ENCODE measurements at regions not wholly inside any gene's neighbourhood (a gene's known extent, or its start where the extent isn't known, plus 50 kb on each side); places are given as distances from the start of the nearest gene placed in this dataset.

DNA sequence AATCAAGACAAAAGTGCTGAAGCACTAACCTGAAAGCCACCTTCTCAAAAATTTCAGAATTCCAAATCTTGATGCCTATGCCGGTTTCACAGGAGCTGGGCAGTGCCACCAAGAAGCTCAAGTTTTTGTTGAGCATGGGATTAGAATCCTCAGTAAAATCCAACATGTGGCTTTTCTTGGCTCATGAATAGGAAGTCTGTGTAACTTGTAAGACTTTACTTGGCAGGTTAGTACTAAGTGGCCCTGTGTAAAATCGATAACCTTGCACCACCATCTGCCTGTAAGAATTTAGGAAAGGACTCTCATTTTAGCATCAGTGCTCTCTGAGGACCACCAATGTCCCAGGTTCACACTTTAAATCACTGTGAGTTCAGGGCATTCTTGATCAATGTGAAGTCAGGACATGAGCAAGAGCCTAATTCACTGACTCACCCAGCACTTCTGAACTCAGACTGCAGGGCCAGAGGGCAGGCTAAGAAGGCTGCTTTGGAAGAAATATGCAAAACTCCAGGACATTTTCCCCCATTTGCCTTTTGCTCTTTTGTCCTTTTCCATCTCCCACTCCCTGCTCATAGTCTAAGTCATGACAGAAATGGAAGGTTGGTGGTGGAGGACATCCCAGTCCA lies 113.2 kb downstream of the EDN1 start:
- ATAC-seq (ENCODE audit: low read depth), result no peak
- H3K79me2 ChIP-seq (ENCODE audit: control insufficient read depth, insufficient read depth, low read length), result no peaks in the 10 kb centered on the region
- DNase-seq, result no peak
- ChIA-PET CTCF (no interaction called here), POLR2A (no interaction called here)
- H3K9ac ChIP-seq (ENCODE audit: low read length), result no peak overlapping the region
- H2AFZ ChIP-seq (ENCODE audit: insufficient read depth, low read depth, low read length, poor library complexity, severe bottlenecking), result no peak overlapping the region
- H3K27me3 Mint-ChIP-seq, result peaks cover 5% of the 10 kb centered on the region
- no peaks in the 10 kb centered on the region for H3K4me1 ChIP-seq (ENCODE audit: control insufficient read depth in 2 of 2, insufficient read depth in 2 of 2, low read length in 2 of 2)
- H3K4me2 ChIP-seq (replicated peaks; ENCODE audit: low read depth, low read length, poor library complexity, severe bottlenecking), result no peak overlapping the region
- H3K9me3 ChIP-seq (ENCODE audit: control extremely low read depth in 1 of 3, control insufficient read depth in 2 of 3, insufficient read depth in 1 of 3, low read length in 2 of 3), result no peaks in the 10 kb centered on the region
- no peaks in the 10 kb centered on the region for H4K20me1 ChIP-seq (ENCODE audit: control insufficient read depth, insufficient read depth, low read length, poor library complexity, severe bottlenecking)
- H3K36me3 ChIP-seq (replicated peaks in 1 of 2; ENCODE audit: control extremely low read depth in 1 of 2, control insufficient read depth in 1 of 2, extremely low read depth in 1 of 2, insufficient read depth in 2 of 2, low read length in 1 of 2), result no peaks in the 10 kb centered on the region
- no peak for TF ChIP-seq EZH2 (IDR thresholded peaks at IDR 0.05; ENCODE audit: borderline replicate concordance, insufficient read depth, low read depth, low read length, poor library complexity, severe bottlenecking)
- TF ChIP-seq, protein P1, sequence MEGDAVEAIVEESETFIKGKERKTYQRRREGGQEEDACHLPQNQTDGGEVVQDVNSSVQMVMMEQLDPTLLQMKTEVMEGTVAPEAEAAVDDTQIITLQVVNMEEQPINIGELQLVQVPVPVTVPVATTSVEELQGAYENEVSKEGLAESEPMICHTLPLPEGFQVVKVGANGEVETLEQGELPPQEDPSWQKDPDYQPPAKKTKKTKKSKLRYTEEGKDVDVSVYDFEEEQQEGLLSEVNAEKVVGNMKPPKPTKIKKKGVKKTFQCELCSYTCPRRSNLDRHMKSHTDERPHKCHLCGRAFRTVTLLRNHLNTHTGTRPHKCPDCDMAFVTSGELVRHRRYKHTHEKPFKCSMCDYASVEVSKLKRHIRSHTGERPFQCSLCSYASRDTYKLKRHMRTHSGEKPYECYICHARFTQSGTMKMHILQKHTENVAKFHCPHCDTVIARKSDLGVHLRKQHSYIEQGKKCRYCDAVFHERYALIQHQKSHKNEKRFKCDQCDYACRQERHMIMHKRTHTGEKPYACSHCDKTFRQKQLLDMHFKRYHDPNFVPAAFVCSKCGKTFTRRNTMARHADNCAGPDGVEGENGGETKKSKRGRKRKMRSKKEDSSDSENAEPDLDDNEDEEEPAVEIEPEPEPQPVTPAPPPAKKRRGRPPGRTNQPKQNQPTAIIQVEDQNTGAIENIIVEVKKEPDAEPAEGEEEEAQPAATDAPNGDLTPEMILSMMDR (IDR thresholded peaks at IDR 0.05), result no peak
- H3K27ac ChIP-seq (ENCODE audit: low read length in 2 of 2), result no peak overlapping the region
- no peak overlapping the region for H3K4me3 Mint-ChIP-seq
- WGBS (ENCODE audit: insufficient coverage), result 100% methylated on average over 2 of the region's 2 CpGs
- no peak overlapping the region for H3K27ac Mint-ChIP-seq
- no peaks in the 10 kb centered on the region for H3K27me3 ChIP-seq (replicated peaks in 1 of 4; ENCODE audit: control extremely low read depth in 1 of 4, control insufficient read depth in 3 of 4, insufficient read depth in 4 of 4, low read length in 3 of 4)
- H3K9me3 Mint-ChIP-seq (ENCODE audit: insufficient read depth), result peaks cover 2% of the 10 kb centered on the region
- H3K4me3 ChIP-seq (ENCODE audit: control extremely low read depth in 1 of 5, extremely low read depth in 1 of 5, insufficient read depth in 1 of 5, low read depth in 2 of 5, low read length in 4 of 5), result no peak overlapping the region
- intact Hi-C loops (cut with micrococcal nuclease), result no loop called here
- H3K4me1 Mint-ChIP-seq, result no peaks in the 10 kb centered on the region

DNA sequence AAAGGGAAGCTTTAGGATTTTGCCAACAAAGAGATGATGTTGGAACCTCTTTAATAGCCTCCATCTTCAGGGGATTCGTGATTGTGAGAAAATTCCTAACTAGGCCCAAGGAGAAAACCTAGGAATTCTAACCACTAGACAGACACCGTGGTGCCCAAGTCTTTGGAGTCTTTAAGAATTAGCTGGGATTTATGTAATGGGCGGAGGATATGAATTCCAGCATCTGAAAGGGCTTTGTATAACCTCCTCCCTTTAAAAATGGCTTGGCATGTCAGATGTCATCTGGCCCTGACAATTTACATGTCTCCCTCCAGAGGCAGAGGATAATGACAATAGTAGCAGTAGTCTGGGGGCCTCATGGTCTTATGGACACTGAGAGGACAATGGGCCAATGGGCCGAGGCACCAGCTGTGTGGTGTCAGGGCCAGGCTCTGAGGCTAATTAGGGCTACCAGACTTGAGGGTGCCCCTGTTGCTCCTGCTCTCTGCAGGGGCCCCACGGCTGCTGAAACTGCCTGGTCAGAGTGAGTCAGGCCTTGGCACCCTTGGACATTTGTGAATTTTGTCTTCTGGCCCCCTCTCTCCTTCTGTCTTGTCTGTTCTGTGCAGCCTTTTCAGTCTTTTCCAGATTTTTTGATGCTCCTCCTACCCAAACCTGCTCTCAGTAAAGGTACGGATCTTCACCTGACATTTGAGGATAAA lies 113.9 kb downstream of the EDN1 start:
- no peak for TF ChIP-seq EZH2 (IDR thresholded peaks at IDR 0.05; ENCODE audit: borderline replicate concordance, insufficient read depth, low read depth, low read length, poor library complexity, severe bottlenecking)
- TF ChIP-seq, protein P1 (IDR thresholded peaks at IDR 0.05), result no peak
- Histone ChIP-seq H3K4me2 (replicated peaks; ENCODE audit: low read depth, low read length, poor library complexity, severe bottlenecking) (no peak overlapping the region), H3K4me1 (ENCODE audit: control insufficient read depth in 2 of 2, insufficient read depth in 2 of 2, low read length in 2 of 2) (no peaks in the 10 kb centered on the region), H3K79me2 (ENCODE audit: control insufficient read depth, insufficient read depth, low read length) (no peaks in the 10 kb centered on the region), H3K36me3 (replicated peaks in 1 of 2; ENCODE audit: control extremely low read depth in 1 of 2, control insufficient read depth in 1 of 2, extremely low read depth in 1 of 2, insufficient read depth in 2 of 2, low read length in 1 of 2) (no peaks in the 10 kb centered on the region), H3K27me3 (replicated peaks in 1 of 4; ENCODE audit: control extremely low read depth in 1 of 4, control insufficient read depth in 3 of 4, insufficient read depth in 4 of 4, low read length in 3 of 4) (no peaks in the 10 kb centered on the region), H3K9me3 (ENCODE audit: control extremely low read depth in 1 of 3, control insufficient read depth in 2 of 3, insufficient read depth in 1 of 3, low read length in 2 of 3) (no peaks in the 10 kb centered on the region), H3K9ac (ENCODE audit: low read length) (no peak overlapping the region), H4K20me1 (ENCODE audit: control insufficient read depth, insufficient read depth, low read length, poor library complexity, severe bottlenecking) (no peaks in the 10 kb centered on the region), H3K4me3 (ENCODE audit: control extremely low read depth in 1 of 5, extremely low read depth in 1 of 5, insufficient read depth in 1 of 5, low read depth in 2 of 5, low read length in 4 of 5) (no peak overlapping the region), H2AFZ (ENCODE audit: insufficient read depth, low read depth, low read length, poor library complexity, severe bottlenecking) (no peak overlapping the region), H3K27ac (ENCODE audit: low read length in 2 of 2) (no peak overlapping the region)
- Mint-ChIP-seq H3K27ac (no peak overlapping the region), H3K27me3 (peaks cover 11% of the 10 kb centered on the region), H3K4me3 (no peak overlapping the region), H3K9me3 (ENCODE audit: insufficient read depth) (peaks cover 2% of the 10 kb centered on the region), H3K4me1 (no peaks in the 10 kb centered on the region)
- intact Hi-C loops (cut with micrococcal nuclease), result no loop called here
- ChIA-PET CTCF (no interaction called here), POLR2A (no interaction called here)
- no peak for ATAC-seq (ENCODE audit: low read depth)
- DNase-seq, result no peak
- 84% methylated on average over 2 of the region's 6 CpGs for WGBS (ENCODE audit: insufficient coverage)
